Brain pericyte (primary cell): ENCODE measurements at regions not wholly inside any gene's neighbourhood (a gene's known extent, or its start where the extent isn't known, plus 50 kb on each side); places are given as distances from the start of the nearest gene placed in this dataset.
"Not testable (repeated sequence)": the region's sequence is repeated elsewhere in the genome, so short reads cannot be mapped to it uniquely, and the experiment has no call there.

Source experiments
- DNase-seq: peaks from one replicate; pipeline ENCODE4 v3.0.0-alpha.2; 2012; ENCODE audit warnings: low read depth, low spot score

- DNase-seq = no peak
These were observed 322.0 kb downstream of the SUCLG1 start for GRCh38 chr2:84137034-84137433.

- DNase-seq = no peak
These were observed 326.7 kb downstream of the SUCLG1 start for GRCh38 chr2:84132370-84132769.

GRCh38 chr2:84131278-84131830 is 327.7 kb downstream of the SUCLG1 start:
- no peak for DNase-seq

GRCh38 chr2:84129018-84129417 is 330.1 kb downstream of the SUCLG1 start:
- no peak for DNase-seq

- not testable (repeated sequence) for DNase-seq
These were observed 331.3 kb downstream of the SUCLG1 start for GRCh38 chr2:84127812-84128211.

- no peak for DNase-seq
These were observed 332.6 kb downstream of the SUCLG1 start for GRCh38 chr2:84126530-84126929.

- DNase-seq = no peak
These were observed 333.0 kb downstream of the SUCLG1 start for GRCh38 chr2:84126084-84126483.

GRCh38 chr2:84116143-84116542 is 342.9 kb downstream of the SUCLG1 start:
- DNase-seq = no peak

- DNase-seq = no peak
These were observed 343.8 kb downstream of the SUCLG1 start for GRCh38 chr2:84115173-84115857.

- not testable (repeated sequence) for DNase-seq
These were observed 355.1 kb downstream of the SUCLG1 start for GRCh38 chr2:84103816-84104527.

GRCh38 chr2:84102274-84102673 is 356.8 kb downstream of the SUCLG1 start:
- DNase-seq = no peak

- no peak for DNase-seq
These were observed 370.4 kb downstream of the SUCLG1 start for GRCh38 chr2:84088656-84089055.

- no peak for DNase-seq
These were observed 373.5 kb downstream of the SUCLG1 start for GRCh38 chr2:84085562-84085961.

- no peak for DNase-seq
These were observed 374.2 kb downstream of the SUCLG1 start for GRCh38 chr2:84084856-84085255.

GRCh38 chr2:84083984-84084383 is 375.1 kb downstream of the SUCLG1 start:
- no peak for DNase-seq

- DNase-seq = no peak
These were observed 380.6 kb downstream of the SUCLG1 start for GRCh38 chr2:84078471-84078870.

- no peak for DNase-seq
These were observed 381.6 kb downstream of the SUCLG1 start for GRCh38 chr2:84077496-84077895.

- no peak for DNase-seq
These were observed 388.0 kb downstream of the SUCLG1 start for GRCh38 chr2:84071050-84071449.

GRCh38 chr2:84065857-84066256 is 393.2 kb downstream of the SUCLG1 start:
- DNase-seq = no peak

GRCh38 chr2:84057917-84058560 is 401.0 kb downstream of the SUCLG1 start:
- DNase-seq = no peak

GRCh38 chr2:84055816-84056215 is 403.3 kb downstream of the SUCLG1 start:
- DNase-seq = no peak

- not testable (repeated sequence) for DNase-seq
These were observed 404.5 kb downstream of the SUCLG1 start for GRCh38 chr2:84054577-84054976.
